NOMO-1 treated with DMSO at 0.1 percent for 48 hours (cell line): ENCODE measurements at regions not wholly inside any gene's neighbourhood (a gene's known extent, or its start where the extent isn't known, plus 50 kb on each side); places are given as distances from the start of the nearest gene placed in this dataset.
"Not testable (repeated sequence)": the region's sequence is repeated elsewhere in the genome, so short reads cannot be mapped to it uniquely, and the experiment has no call there.

Experiments used
- DNase-seq: peaks from one replicate; lab custom pipeline; 2025; ENCODE audit not compliant: unreplicated experiment; lab: John Stamatoyannopoulos, UW

GRCh38 chr2:14960686-14961324, 328.3 kb downstream of the LRATD1 start:
- no peak for DNase-seq

GRCh38 chr2:14967729-14968128, 335.2 kb downstream of the LRATD1 start:
- no peak for DNase-seq

- DNase-seq = no peak
Observed at GRCh38 chr2:14975381-14975780, 342.9 kb downstream of the LRATD1 start.

GRCh38 chr2:14977021-14977420, 344.5 kb downstream of the LRATD1 start:
- DNase-seq = no peak

GRCh38 chr2:14978845-14979244, 346.3 kb downstream of the LRATD1 start:
- DNase-seq = no peak

GRCh38 chr2:14982790-14983189, 350.3 kb downstream of the LRATD1 start:
- no peak for DNase-seq

GRCh38 chr2:14988600-14988999, 356.1 kb downstream of the LRATD1 start:
- DNase-seq = no peak

GRCh38 chr2:14991723-14992122, 359.2 kb downstream of the LRATD1 start:
- DNase-seq = no peak

- DNase-seq = no peak
Observed at GRCh38 chr2:14994721-14995120, 362.2 kb downstream of the LRATD1 start.

- no peak for DNase-seq
Observed at GRCh38 chr2:14996351-14997014, 364.0 kb downstream of the LRATD1 start.

GRCh38 chr2:14998546-14998945, 366.0 kb downstream of the LRATD1 start:
- no peak for DNase-seq

GRCh38 chr2:14999114-14999661, 366.7 kb downstream of the LRATD1 start:
- no peak for DNase-seq

- DNase-seq = not testable (repeated sequence)
Observed at GRCh38 chr2:15002519-15002918, 370.0 kb downstream of the LRATD1 start.

GRCh38 chr2:15006667-15007066, 374.1 kb downstream of the LRATD1 start:
- no peak for DNase-seq

GRCh38 chr2:15009681-15010080, 377.2 kb downstream of the LRATD1 start:
- peak; percentile 47 for DNase-seq

GRCh38 chr2:15010346-15010745, 377.8 kb downstream of the LRATD1 start:
- no peak for DNase-seq

GRCh38 chr2:15018814-15019213, 386.3 kb downstream of the LRATD1 start:
- DNase-seq = no peak

- no peak for DNase-seq
Observed at GRCh38 chr2:15023221-15023620, 390.7 kb downstream of the LRATD1 start.

- no peak for DNase-seq
Observed at GRCh38 chr2:15028406-15028805, 395.9 kb downstream of the LRATD1 start.

GRCh38 chr2:15031745-15032240, 399.3 kb downstream of the LRATD1 start:
- DNase-seq = no peak

GRCh38 chr2:15034246-15034645, 401.7 kb downstream of the LRATD1 start:
- no peak for DNase-seq

GRCh38 chr2:15034860-15035259, 402.3 kb downstream of the LRATD1 start:
- no peak for DNase-seq
